HCT116 (cell line): ENCODE measurements at regions not wholly inside any gene's neighbourhood (a gene's known extent, or its start where the extent isn't known, plus 50 kb on each side); places are given as distances from the start of the nearest gene placed in this dataset.

Experiments
- ATAC-seq: fragments of 200-7000 bp; cut with Tn5 transposase; 2 replicates; pipeline ENCODE4 v1.9.1; 2020; ENCODE audit warnings: mild to moderate bottlenecking, moderate library complexity
- BruUV-seq: library from RNA; stranded (reverse); fragments of 400-500 nt; replicated peaks from 2 replicates; lab custom pipeline; 2021; lab: Mats Ljungman, UMichigan
- CTCF ChIA-PET: fragments of 300-600 bp; sonication (Branson Sonifier 250); formaldehyde crosslinking; loops from one replicate; lab custom pipeline; 2021; ENCODE audit warnings: antibody characterized with exemption; lab: Charles Lee
- POLR2A ChIA-PET: fragments of 300-600, 350-600 bp; sonication (Branson Sonifier 250); formaldehyde crosslinking; loops from one replicate; lab custom pipeline; 2021; ENCODE audit warnings: antibody characterized with exemption; lab: Charles Lee
- RAD21 ChIA-PET, 2 experiments: fragments of 300-600 bp; sonication (Branson Sonifier 250); formaldehyde crosslinking; loops; one replicate each; lab custom pipeline; 2023; ENCODE audit warnings: low total read pairs in 2 of 2; ENCODE audit not compliant: uncharacterized antibody in 2 of 2, unreplicated experiment in 2 of 2, low non-redundant PET in 1 of 2; lab: Charles Lee
- DNase-seq: peaks from one replicate; pipeline ENCODE4 v3.0.0-alpha.2; 2010; ENCODE audit warnings: low read depth, low spot score
- H2AFZ ChIP-seq: fragments of 200-600 bp; shearing (Covaris generic), sonication (generic); 2 replicates; pipeline ENCODE4 v1.6.1; 2017; ENCODE audit warnings: low read depth, mixed run types, mixed read lengths, antibody characterized with exemption, low read length; ENCODE audit not compliant: poor library complexity, severe bottlenecking
- H3K27ac ChIP-seq: 2 replicates; pipeline ENCODE4 v1.5.1; 2012; ENCODE audit warnings: low read depth, low read length
- H3K27me3 ChIP-seq: fragments of 200-600 bp; sonication (generic); 2 replicates; pipeline ENCODE4 v1.6.1; 2016; ENCODE audit warnings: mixed run types, low read length, mixed read lengths; ENCODE audit not compliant: insufficient read depth
- H3K36me3 ChIP-seq, 2 experiments: fragments of 200-500 bp in 1 of 2; fragments of 200-600 bp in 1 of 2; sonication (Bioruptor generic) in 1 of 2; sonication (generic) in 1 of 2; 2 replicates each; pipeline versions ENCODE4 v1.5.1 to v1.6.1; 2014 to 2016; ENCODE audit warnings: low read length in 2 of 2, inconsistent platforms in 1 of 2, mixed read lengths in 1 of 2, mixed run types in 1 of 2; ENCODE audit not compliant: insufficient read depth in 2 of 2, control insufficient read depth in 1 of 2
- H3K4me1 ChIP-seq, 2 experiments: fragments of 200-600 bp in 1 of 2; sonication (generic) in 1 of 2; 2 replicates each; pipeline versions ENCODE4 v1.5.1 to v1.6.1; 2012 to 2017; ENCODE audit warnings: low read length in 2 of 2, inconsistent platforms in 1 of 2, mild to moderate bottlenecking in 1 of 2, mixed read lengths in 1 of 2, mixed run types in 1 of 2, moderate library complexity in 1 of 2; ENCODE audit not compliant: insufficient read depth in 2 of 2, control insufficient read depth in 1 of 2
- H3K4me2 ChIP-seq: fragments of 200-600 bp; sonication (generic); 2 replicates; pipeline ENCODE4 v1.6.1; 2017; ENCODE audit warnings: mixed run types, low read length, mixed read lengths
- H3K4me3 ChIP-seq, 2 experiments: fragments of 200-600 bp in 1 of 2; sonication (generic) in 1 of 2; replicated peaks in 1 of 2; 2 replicates each; pipeline ENCODE4 v1.5.1; 2011 to 2016; ENCODE audit warnings: low read length in 2 of 2, control low read depth in 1 of 2, low read depth in 1 of 2, mild to moderate bottlenecking in 1 of 2, mixed read lengths in 1 of 2, mixed run types in 1 of 2
- H3K79me2 ChIP-seq: fragments of 200-600 bp; sonication (generic); 2 replicates; pipeline ENCODE4 v1.6.1; 2017; ENCODE audit warnings: mild to moderate bottlenecking, mixed run types, low read length, moderate library complexity, mixed read lengths; ENCODE audit not compliant: insufficient read depth
- H3K9ac ChIP-seq: fragments of 200-600 bp; sonication (generic); 2 replicates; pipeline ENCODE4 v1.6.1; 2016; ENCODE audit warnings: low read length, mixed read lengths
- H3K9me2 ChIP-seq: fragments of 200-600 bp; sonication (generic), shearing (Covaris generic); 2 replicates; pipeline ENCODE4 v1.6.1; 2017; ENCODE audit warnings: mixed run types, mild to moderate bottlenecking, moderate library complexity; ENCODE audit not compliant: insufficient read depth
- H3K9me3 ChIP-seq, 2 experiments: fragments of 200-500 bp in 1 of 2; fragments of 200-600 bp in 1 of 2; sonication (Bioruptor generic) in 1 of 2; sonication (generic) in 1 of 2; 2 replicates each; pipeline ENCODE4 v1.6.1; 2014 to 2017; ENCODE audit warnings: low read length in 2 of 2, mixed read lengths in 2 of 2, inconsistent platforms in 1 of 2, low read depth in 1 of 2, mild to moderate bottlenecking in 1 of 2, mixed run types in 1 of 2, moderate library complexity in 1 of 2; ENCODE audit not compliant: control insufficient read depth in 1 of 2, insufficient read depth in 1 of 2
- H4K20me1 ChIP-seq: fragments of 200-600 bp; sonication (generic), shearing (Covaris generic); 2 replicates; pipeline ENCODE4 v1.6.1; 2017; ENCODE audit warnings: mixed run types, mild to moderate bottlenecking, moderate library complexity; ENCODE audit not compliant: insufficient read depth
- ATF3 ChIP-seq: IDR thresholded peaks from 2 replicates; pipeline ENCODE4 v1.6.1; 2012
- CTCF ChIP-seq, 3 experiments: fragments of 200-600 bp in 1 of 3; sonication (generic) in 1 of 3; IDR thresholded peaks in 2 of 3; conservative IDR thresholded peaks in 1 of 3; 2 replicates each; pipeline ENCODE4 v1.5.1; 2012 to 2017; ENCODE audit warnings: low read depth in 2 of 3, low read length in 2 of 3, antibody characterized with exemption in 1 of 3, borderline replicate concordance in 1 of 3, control low read depth in 1 of 3, mild to moderate bottlenecking in 1 of 3, mixed read lengths in 1 of 3, mixed run types in 1 of 3, moderate library complexity in 1 of 3; ENCODE audit not compliant: insufficient read depth in 1 of 3
- ELF1 ChIP-seq: IDR thresholded peaks from 2 replicates; pipeline ENCODE4 v1.6.1; 2012; ENCODE audit warnings: low read depth, borderline replicate concordance
- EZH2 ChIP-seq: fragments of 200-600 bp; sonication (generic); IDR thresholded peaks from 2 replicates; pipeline ENCODE4 v1.6.1; 2017; ENCODE audit warnings: antibody characterized with exemption, mixed run types
- FOSL1 ChIP-seq: IDR thresholded peaks from 2 replicates; pipeline ENCODE4 v1.6.1; 2012; ENCODE audit warnings: low read depth
- JUND ChIP-seq: IDR thresholded peaks from 2 replicates; pipeline ENCODE4 v1.6.1; 2012
- MAX ChIP-seq: IDR thresholded peaks from 2 replicates; pipeline ENCODE4 v1.6.1; 2012
- POLR2A ChIP-seq: IDR thresholded peaks from 2 replicates; pipeline ENCODE4 v1.7.0; 2011; ENCODE audit warnings: borderline replicate concordance; ENCODE audit not compliant: insufficient read depth, insufficient read length; ENCODE audit errors: extremely low read depth
- RAD21 ChIP-seq: IDR thresholded peaks from 2 replicates; pipeline ENCODE4 v1.6.1; 2012; ENCODE audit warnings: low read depth, mild to moderate bottlenecking
- SIN3A ChIP-seq: IDR thresholded peaks from 2 replicates; pipeline ENCODE4 v1.6.1; 2012; ENCODE audit warnings: low read depth
- SP1 ChIP-seq: IDR thresholded peaks from 2 replicates; pipeline ENCODE4 v1.6.1; 2012; ENCODE audit warnings: low read depth
- SRF ChIP-seq: IDR thresholded peaks from 2 replicates; pipeline ENCODE4 v1.6.1; 2012; ENCODE audit warnings: low read depth
- TCF7L2 ChIP-seq: IDR thresholded peaks from 2 replicates; pipeline ENCODE4 v1.7.0; 2011; ENCODE audit warnings: borderline replicate concordance, inconsistent platforms; ENCODE audit not compliant: insufficient read depth, insufficient read length; ENCODE audit errors: extremely low read depth
- YY1 ChIP-seq: IDR thresholded peaks from 2 replicates; pipeline ENCODE4 v1.6.1; 2011; ENCODE audit warnings: low read length, low read depth, moderate library complexity, mild to moderate bottlenecking; ENCODE audit not compliant: insufficient replicate concordance; ENCODE audit errors: extremely low read depth
- ZBTB33 ChIP-seq: IDR thresholded peaks from 2 replicates; pipeline ENCODE4 v1.6.1; 2011; ENCODE audit warnings: mild to moderate bottlenecking, low read length, moderate library complexity; ENCODE audit not compliant: insufficient replicate concordance; ENCODE audit errors: extremely low read depth
- ZFX ChIP-seq: fragments of 450-650 bp; IDR thresholded peaks from 2 replicates; pipeline ENCODE4 v1.6.1; 2017
- intact Hi-C: fragments of 100-400 bp; cut with micrococcal nuclease; formaldehyde crosslinking; loops from 2 replicates; pipeline ENCODE4 v1.10.0; 2022

- RAD21 ChIA-PET = no interaction called here
- Histone ChIP-seq H2AFZ (no peak overlapping the region), H3K27ac (no peak overlapping the region), H3K9me2 (no peaks in the 10 kb centered on the region), H3K4me2 (no peak overlapping the region), H3K4me1 (no peaks in the 10 kb centered on the region), H3K4me3 (no peak overlapping the region), H3K27me3 (no peaks in the 10 kb centered on the region), H3K36me3 (no peaks in the 10 kb centered on the region), H3K79me2 (no peaks in the 10 kb centered on the region), H3K9me3 (no peaks in the 10 kb centered on the region), H3K9ac (no peak overlapping the region), H4K20me1 (no peaks in the 10 kb centered on the region)
- ATAC-seq (no peak), DNase-seq (no peak)
- POLR2A ChIA-PET = no interaction called here
- BruUV-seq = no TSS peak
- no peak for TF ChIP-seq ZFX
- no peak for TF ChIP-seq MAX
- TF ChIP-seq FOSL1 = no peak
- intact Hi-C loops = no loop called here
- CTCF ChIA-PET = no interaction called here
Observed at GRCh38 chr2:58985541-58985940, 744.4 kb upstream of the FANCL start.

- DNase-seq (no peak), ATAC-seq (no peak)
- ChIA-PET POLR2A (no interaction called here), CTCF (no interaction called here), RAD21 (no interaction called here)
- Histone ChIP-seq H3K79me2 (no peaks in the 10 kb centered on the region), H3K4me2 (no peak overlapping the region), H3K27me3 (no peaks in the 10 kb centered on the region), H3K27ac (no peak overlapping the region), H3K9me3 (no peaks in the 10 kb centered on the region), H2AFZ (no peak overlapping the region), H3K9ac (no peak overlapping the region), H3K4me3 (no peak overlapping the region), H3K4me1 (no peaks in the 10 kb centered on the region), H3K9me2 (no peaks in the 10 kb centered on the region), H3K36me3 (no peaks in the 10 kb centered on the region), H4K20me1 (no peaks in the 10 kb centered on the region)
- TF ChIP-seq ATF3 = no peak
- no peak for TF ChIP-seq SP1
- TF ChIP-seq YY1 = no peak
- TF ChIP-seq MAX = no peak
- no peak for TF ChIP-seq SIN3A
- no peak for TF ChIP-seq EZH2
- no peak for TF ChIP-seq POLR2A
- TF ChIP-seq CTCF (IDR thresholded peaks at IDR 0.05 in 2 of 3, conservative IDR thresholded peaks at IDR 0.05 in 1 of 3; ENCODE audit: borderline replicate concordance in 1 of 3, insufficient read depth in 1 of 3, low read depth in 2 of 3, low read length in 2 of 3) = no peak
- no peak for TF ChIP-seq TCF7L2
- TF ChIP-seq JUND = no peak
- TF ChIP-seq SRF = no peak
- TF ChIP-seq RAD21 = no peak
- no peak for TF ChIP-seq ELF1
- TF ChIP-seq ZBTB33 = no peak
- intact Hi-C loops = no loop called here
- no TSS peak for BruUV-seq
Observed at GRCh38 chr2:58984731-58985130, 743.6 kb upstream of the FANCL start.
